ENCODE measurements at regions not wholly inside any gene's neighbourhood (a gene's known extent, or its start where the extent isn't known, plus 50 kb on each side); places are given as distances from the start of the nearest gene placed in this dataset.

DNA sequence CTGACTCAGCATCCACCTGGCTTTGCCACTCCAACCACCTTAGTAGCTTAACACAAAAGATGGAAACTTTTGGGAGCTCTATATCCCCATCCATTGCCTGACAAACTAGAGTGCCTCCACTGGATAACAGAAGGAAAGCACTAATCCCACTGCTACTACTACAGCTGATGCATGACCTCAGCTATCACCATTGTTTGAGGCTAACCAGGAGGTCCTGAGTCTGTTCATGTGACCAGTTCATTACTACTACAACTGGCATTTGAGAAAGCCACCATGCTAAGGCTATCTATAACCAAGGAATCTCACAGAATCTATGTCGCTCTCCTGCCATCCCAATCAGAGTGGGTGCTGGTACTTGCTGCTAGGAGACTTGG is 604.3 kb upstream of the CA10 start (continued):
- TF ChIP-seq ZNF248 (tag by site-specific recombination; IDR thresholded peaks at IDR 0.05) (no peak), ZNF155 (tag by site-specific recombination; IDR thresholded peaks at IDR 0.05) (no peak), PBX3 (CRISPR knock-in tag; IDR thresholded peaks at IDR 0.05) (no peak), ZNF518A (tag by site-specific recombination; conservative IDR thresholded peaks at IDR 0.05; ENCODE audit: low read depth) (no peak)

DNA sequence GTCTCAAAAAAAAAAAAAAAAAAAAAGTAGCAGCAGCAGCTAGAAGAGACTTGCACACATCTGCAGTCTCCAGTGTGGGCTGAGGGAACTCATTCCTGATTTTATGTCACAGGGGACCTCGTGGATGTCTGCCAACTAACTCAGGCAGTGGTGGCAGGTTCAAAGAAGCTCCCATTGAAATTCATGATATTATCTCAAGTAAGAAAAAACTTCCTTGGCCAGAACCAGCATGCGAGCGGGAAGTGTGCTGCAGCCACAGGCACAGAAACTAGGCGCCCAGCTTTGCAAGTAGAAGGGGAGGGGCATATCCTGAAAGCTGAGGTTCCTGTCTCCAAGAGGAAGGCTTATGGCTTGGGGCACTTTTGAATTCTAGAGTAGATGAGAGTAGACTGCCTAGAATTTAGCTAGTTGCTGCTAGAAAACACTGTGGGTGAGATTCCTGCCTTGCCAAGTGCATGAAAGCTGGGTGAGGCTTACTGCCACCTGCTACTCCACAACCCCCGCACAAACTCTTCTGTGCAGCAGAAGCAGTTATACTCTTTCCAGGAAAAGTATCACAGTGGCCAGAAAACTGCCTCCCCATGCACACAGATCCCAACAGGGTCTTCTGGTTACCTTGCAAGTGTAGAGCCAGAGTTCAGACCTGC is 603.8 kb upstream of the CA10 start:
- H3K36me3 ChIP-seq (ENCODE audit: control insufficient read depth in 2 of 2, insufficient read depth in 1 of 2, low read length in 2 of 2): no peaks in the 10 kb centered on the region
- H3K27ac ChIP-seq (ENCODE audit: extremely low read depth, low read depth, low read length): no peak overlapping the region
- no peaks in the 10 kb centered on the region for H3K4me1 ChIP-seq (ENCODE audit: control insufficient read depth, insufficient read depth, low read length)
- CTCF ChIA-PET: interaction anchor here (0.6 kb wide), 1 partner anchor 73 kb away, joined by 3 read pairs; no protein-coding TSS in a partner anchor
- POLR2A ChIA-PET: no interaction called here
- H3K4me3 ChIP-seq (ENCODE audit: low read depth, low read length): no peak overlapping the region
- no peak for TF ChIP-seq REPIN1 (tag by site-specific recombination; IDR thresholded peaks at IDR 0.05; ENCODE audit: low read depth)
- TF ChIP-seq ZNF514 (tag by site-specific recombination; IDR thresholded peaks at IDR 0.05): no peak
- TF ChIP-seq ZNF623 (tag by site-specific recombination; IDR thresholded peaks at IDR 0.05): no peak
- TF ChIP-seq ZNF660 (tag by site-specific recombination; IDR thresholded peaks at IDR 0.05): no peak
- TF ChIP-seq ZNF266 (tag by site-specific recombination; IDR thresholded peaks at IDR 0.05; ENCODE audit: low read depth): no peak
- TF ChIP-seq TRIM28 (IDR thresholded peaks at IDR 0.05; ENCODE audit: borderline replicate concordance, low read length): no peak
- no peak for TF ChIP-seq ZNF175 (tag by site-specific recombination; IDR thresholded peaks at IDR 0.05)
- no peak for TF ChIP-seq ZNF138 (tag by site-specific recombination; IDR thresholded peaks at IDR 0.05; ENCODE audit: borderline replicate concordance)
- TF ChIP-seq ZNF48 (tag by site-specific recombination; IDR thresholded peaks at IDR 0.05): no peak
- no peak for TF ChIP-seq CTCF (tag by site-specific recombination; IDR thresholded peaks at IDR 0.05)
- no peak for TF ChIP-seq ZFP37 (tag by site-specific recombination; IDR thresholded peaks at IDR 0.05)
- TF ChIP-seq ZNF146 (tag by site-specific recombination; IDR thresholded peaks at IDR 0.05): no peak
- no peak for TF ChIP-seq AEBP2 (tag by site-specific recombination; IDR thresholded peaks at IDR 0.05; ENCODE audit: borderline replicate concordance)
- no peak for TF ChIP-seq OSR2 (tag by site-specific recombination; IDR thresholded peaks at IDR 0.05)
- H3K9me3 ChIP-seq (ENCODE audit: control insufficient read depth, insufficient read depth, low read depth, low read length): no peaks in the 10 kb centered on the region
